Hematopoietic multipotent progenitor cell treated with erythropoietin and hydrocortisone succinate and interleukin-3 and kit ligand, for 17 days (in vitro differentiated cells): ENCODE measurements at regions not wholly inside any gene's neighbourhood (a gene's known extent, or its start where the extent isn't known, plus 50 kb on each side); places are given as distances from the start of the nearest gene placed in this dataset.
"Not testable (repeated sequence)": the region's sequence is repeated elsewhere in the genome, so short reads cannot be mapped to it uniquely, and the experiment has no call there.

ENCODE experiments used
- DNase-seq: peaks from one replicate; pipeline ENCODE4 v3.0.0-alpha.2; 2015; ENCODE audit warnings: low spot score

- DNase-seq = no peak
Measured at GRCh38 chr6:16902502-16902901, 141.2 kb upstream of the ATXN1 start.

GRCh38 chr6:16901782-16902181, 140.5 kb upstream of the ATXN1 start:
- no peak for DNase-seq

- DNase-seq = no peak
Measured at GRCh38 chr6:16901306-16901705, 140.0 kb upstream of the ATXN1 start.

- no peak for DNase-seq
Measured at GRCh38 chr6:16898640-16899396, 137.6 kb upstream of the ATXN1 start.

GRCh38 chr6:16897669-16898068, 136.4 kb upstream of the ATXN1 start:
- no peak for DNase-seq

GRCh38 chr6:16894301-16894700, 133.0 kb upstream of the ATXN1 start:
- no peak for DNase-seq

- not testable (repeated sequence) for DNase-seq
Measured at GRCh38 chr6:16891110-16891509, 129.8 kb upstream of the ATXN1 start.

GRCh38 chr6:16885411-16886160, 124.3 kb upstream of the ATXN1 start:
- DNase-seq = no peak

- no peak for DNase-seq
Measured at GRCh38 chr6:16884526-16884925, 123.3 kb upstream of the ATXN1 start.

GRCh38 chr6:16883414-16883813, 122.2 kb upstream of the ATXN1 start:
- no peak for DNase-seq

GRCh38 chr6:16882230-16882629, 121.0 kb upstream of the ATXN1 start:
- DNase-seq = no peak

GRCh38 chr6:16876852-16877251, 115.6 kb upstream of the ATXN1 start:
- not testable (repeated sequence) for DNase-seq

GRCh38 chr6:16876201-16876600, 114.9 kb upstream of the ATXN1 start:
- no peak for DNase-seq

- no peak for DNase-seq
Measured at GRCh38 chr6:16873698-16874097, 112.4 kb upstream of the ATXN1 start.

GRCh38 chr6:16872543-16873235, 111.4 kb upstream of the ATXN1 start:
- DNase-seq = no peak

GRCh38 chr6:16871047-16871446, 109.8 kb upstream of the ATXN1 start:
- no peak for DNase-seq

GRCh38 chr6:16868968-16869367, 107.7 kb upstream of the ATXN1 start:
- no peak for DNase-seq

GRCh38 chr6:16857969-16858592, 96.8 kb upstream of the ATXN1 start:
- no peak for DNase-seq

GRCh38 chr6:16855460-16855859, 94.2 kb upstream of the ATXN1 start:
- DNase-seq = no peak

- DNase-seq = no peak
Measured at GRCh38 chr6:16854986-16855385, 93.7 kb upstream of the ATXN1 start.

GRCh38 chr6:16852671-16853070, 91.4 kb upstream of the ATXN1 start:
- no peak for DNase-seq

- no peak for DNase-seq
Measured at GRCh38 chr6:16851758-16852157, 90.5 kb upstream of the ATXN1 start.
